ENCODE measurements at regions not wholly inside any gene's neighbourhood (a gene's known extent, or its start where the extent isn't known, plus 50 kb on each side); places are given as distances from the start of the nearest gene placed in this dataset.

- TF ChIP-seq SMAD4 (CRISPR knock-in tag; conservative IDR thresholded peaks at IDR 0.05) (no peak), GATA2 (CRISPR knock-in tag; IDR thresholded peaks at IDR 0.05) (no peak)
Measured at GRCh38 chr16:59236804-59237458, 502.8 kb upstream of the GOT2 start (continued).

DNA sequence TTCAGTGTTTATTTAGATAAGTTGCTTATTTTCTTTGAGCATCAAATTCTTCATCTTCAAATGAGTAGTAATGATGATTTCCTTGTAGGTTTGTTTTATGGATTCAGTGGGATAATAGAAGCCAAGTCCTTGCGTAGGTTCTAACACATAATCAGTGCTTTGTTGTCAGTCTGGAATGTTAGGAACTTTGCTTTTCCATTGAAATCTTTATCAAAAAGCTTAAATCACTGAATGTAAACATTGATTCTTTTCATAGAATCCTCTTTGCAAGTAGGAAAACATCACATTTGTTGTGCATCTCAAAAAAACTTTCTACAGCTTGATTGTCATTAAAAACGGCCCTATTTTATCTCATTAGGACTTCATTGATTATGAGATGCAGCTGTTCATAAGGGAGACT lies 490.3 kb upstream of the GOT2 start:
- no peak for DNase-seq (ENCODE audit: extremely low read depth in 1 of 4, low spot score in 3 of 4)
- in situ Hi-C loops (cut with MboI) (no loop called here), intact Hi-C loops (cut with micrococcal nuclease) (no loop called here)
- Histone ChIP-seq H3K9me1 (ENCODE audit: control insufficient read depth, insufficient read depth, low read length) (no peaks in the 10 kb centered on the region), H4K20me1 (replicated peaks; ENCODE audit: control insufficient read depth, insufficient read depth, low read length) (no peaks in the 10 kb centered on the region), H3K9ac (ENCODE audit: insufficient read depth in 1 of 2, low read depth in 2 of 2, low read length in 2 of 2) (no peak overlapping the region), H2AFZ (ENCODE audit: low read depth, low read length) (no peak overlapping the region), H3K36me3 (ENCODE audit: control insufficient read depth, insufficient read depth, low read length) (no peaks in the 10 kb centered on the region), H3K27ac (ENCODE audit: extremely low read depth, low read depth, low read length) (no peak overlapping the region), H3K4me3 (no peak overlapping the region), H3K4me2 (ENCODE audit: insufficient read depth, low read length) (no peak overlapping the region), H3K4me1 (replicated peaks in 1 of 2; ENCODE audit: control insufficient read depth in 2 of 2, insufficient read depth in 2 of 2, low read length in 2 of 2) (no peaks in the 10 kb centered on the region), H3K9me3 (replicated peaks; ENCODE audit: control insufficient read depth, insufficient read depth, low read depth, low read length) (no peaks in the 10 kb centered on the region), H3K79me2 (ENCODE audit: control insufficient read depth, insufficient read depth, low read length) (no peaks in the 10 kb centered on the region), H3K27me3 (ENCODE audit: control insufficient read depth in 2 of 2, insufficient read depth in 2 of 2, low read length in 2 of 2) (no peaks in the 10 kb centered on the region)
- no TSS peak for BruUV-seq (replicated peaks)
- ATAC-seq: no peak
- POLR2A ChIA-PET: interaction anchor here (1.1 kb wide), 1 partner anchor 14 kb away, joined by 3 read pairs; no protein-coding TSS in a partner anchor
- CTCF ChIA-PET (ENCODE audit: low intra/inter-chr PET ratio): no interaction called here
- no peak for FAIRE-seq
- 3% methylated on average over 2 of the region's 2 CpGs for WGBS (ENCODE audit: insufficient coverage, low coverage, missing lambda C conversion rate)
- TF ChIP-seq ZNF12 (CRISPR knock-in tag; IDR thresholded peaks at IDR 0.05) (no peak), ZNF717 (CRISPR knock-in tag; IDR thresholded peaks at IDR 0.05) (no peak), DMBX1 (CRISPR knock-in tag; IDR thresholded peaks at IDR 0.05; ENCODE audit: borderline replicate concordance) (no peak), TFAP4 (CRISPR knock-in tag; IDR thresholded peaks at IDR 0.05; ENCODE audit: borderline replicate concordance) (no peak), MYNN (IDR thresholded peaks at IDR 0.05) (no peak), MYNN (CRISPR knock-in tag; IDR thresholded peaks at IDR 0.05) (no peak), ZBTB7A (IDR thresholded peaks at IDR 0.05; ENCODE audit: borderline replicate concordance, control insufficient read depth, low read depth, low read length) (no peak), U2AF2 (optimal IDR thresholded peaks at IDR 0.05; ENCODE audit: low read depth, low read length) (no peak), ZNF75A (CRISPR knock-in tag; IDR thresholded peaks at IDR 0.05) (no peak), POLR2AphosphoS5 (IDR thresholded peaks at IDR 0.05; ENCODE audit: control insufficient read depth, insufficient read depth, low read depth, low read length) (no peak), HMBOX1 (IDR thresholded peaks at IDR 0.05) (no peak)
- TF ChIP-seq, protein P1, sequence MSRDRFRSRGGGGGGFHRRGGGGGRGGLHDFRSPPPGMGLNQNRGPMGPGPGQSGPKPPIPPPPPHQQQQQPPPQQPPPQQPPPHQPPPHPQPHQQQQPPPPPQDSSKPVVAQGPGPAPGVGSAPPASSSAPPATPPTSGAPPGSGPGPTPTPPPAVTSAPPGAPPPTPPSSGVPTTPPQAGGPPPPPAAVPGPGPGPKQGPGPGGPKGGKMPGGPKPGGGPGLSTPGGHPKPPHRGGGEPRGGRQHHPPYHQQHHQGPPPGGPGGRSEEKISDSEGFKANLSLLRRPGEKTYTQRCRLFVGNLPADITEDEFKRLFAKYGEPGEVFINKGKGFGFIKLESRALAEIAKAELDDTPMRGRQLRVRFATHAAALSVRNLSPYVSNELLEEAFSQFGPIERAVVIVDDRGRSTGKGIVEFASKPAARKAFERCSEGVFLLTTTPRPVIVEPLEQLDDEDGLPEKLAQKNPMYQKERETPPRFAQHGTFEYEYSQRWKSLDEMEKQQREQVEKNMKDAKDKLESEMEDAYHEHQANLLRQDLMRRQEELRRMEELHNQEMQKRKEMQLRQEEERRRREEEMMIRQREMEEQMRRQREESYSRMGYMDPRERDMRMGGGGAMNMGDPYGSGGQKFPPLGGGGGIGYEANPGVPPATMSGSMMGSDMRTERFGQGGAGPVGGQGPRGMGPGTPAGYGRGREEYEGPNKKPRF (IDR thresholded peaks at IDR 0.05; ENCODE audit: low read depth, low read length): no peak
- TF ChIP-seq, protein P2, sequence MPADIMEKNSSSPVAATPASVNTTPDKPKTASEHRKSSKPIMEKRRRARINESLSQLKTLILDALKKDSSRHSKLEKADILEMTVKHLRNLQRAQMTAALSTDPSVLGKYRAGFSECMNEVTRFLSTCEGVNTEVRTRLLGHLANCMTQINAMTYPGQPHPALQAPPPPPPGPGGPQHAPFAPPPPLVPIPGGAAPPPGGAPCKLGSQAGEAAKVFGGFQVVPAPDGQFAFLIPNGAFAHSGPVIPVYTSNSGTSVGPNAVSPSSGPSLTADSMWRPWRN (IDR thresholded peaks at IDR 0.05; ENCODE audit: low read depth): no peak
- TF ChIP-seq, protein P3, sequence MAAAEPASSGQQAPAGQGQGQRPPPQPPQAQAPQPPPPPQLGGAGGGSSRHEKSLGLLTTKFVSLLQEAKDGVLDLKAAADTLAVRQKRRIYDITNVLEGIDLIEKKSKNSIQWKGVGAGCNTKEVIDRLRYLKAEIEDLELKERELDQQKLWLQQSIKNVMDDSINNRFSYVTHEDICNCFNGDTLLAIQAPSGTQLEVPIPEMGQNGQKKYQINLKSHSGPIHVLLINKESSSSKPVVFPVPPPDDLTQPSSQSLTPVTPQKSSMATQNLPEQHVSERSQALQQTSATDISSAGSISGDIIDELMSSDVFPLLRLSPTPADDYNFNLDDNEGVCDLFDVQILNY (CRISPR knock-in tag; IDR thresholded peaks at IDR 0.05): no peak
